SK-N-SH treated with all-trans-retinoic acid at 6 μM for 48 hours (cell line): ENCODE measurements at regions not wholly inside any gene's neighbourhood (a gene's known extent, or its start where the extent isn't known, plus 50 kb on each side); places are given as distances from the start of the nearest gene placed in this dataset.

Experiments used
- ATAC-seq: fragments of 200-7000 bp; cut with Tn5 transposase; 3 replicates; pipeline ENCODE4 v1.9.1; 2020; ENCODE audit warnings: mild to moderate bottlenecking, moderate library complexity
- ARNTL ChIP-seq: fragments of 450-650 bp; formaldehyde crosslinking; IDR thresholded peaks from 2 replicates; pipeline ENCODE4 v1.5.0; 2020; ENCODE audit warnings: low read depth, mild to moderate bottlenecking, moderate library complexity, borderline replicate concordance
- BACH2 ChIP-seq: fragments of 250-450 bp; sonication (Bioruptor Pico); IDR thresholded peaks from 2 replicates; pipeline ENCODE4 v1.9.0; 2021; ENCODE audit warnings: mild to moderate bottlenecking, borderline replicate concordance
- CREB5 ChIP-seq: fragments of 250-450 bp; sonication (Bioruptor Pico); IDR thresholded peaks from 2 replicates; pipeline ENCODE4 v1.5.1; 2020; ENCODE audit warnings: low read depth, mild to moderate bottlenecking, moderate library complexity
- ESRRG ChIP-seq: fragments of 250-450 bp; sonication (Bioruptor Pico); IDR thresholded peaks from 2 replicates; pipeline ENCODE4 v1.6.1; 2021; ENCODE audit warnings: mild to moderate bottlenecking
- GLIS3 ChIP-seq: fragments of 250-450 bp; sonication (Bioruptor Pico); IDR thresholded peaks from 2 replicates; pipeline ENCODE4 v1.5.0; 2020; ENCODE audit warnings: mild to moderate bottlenecking, moderate library complexity
- ISL1 ChIP-seq: fragments of 250-450 bp; sonication (Bioruptor Pico); IDR thresholded peaks from 2 replicates; pipeline ENCODE4 v2.1.2; 2022; ENCODE audit warnings: mild to moderate bottlenecking, moderate library complexity
- OSR1 ChIP-seq: fragments of 250-450 bp; sonication (Bioruptor Pico); IDR thresholded peaks from 2 replicates; pipeline ENCODE4 v1.8.0; 2022; ENCODE audit warnings: moderate library complexity, mild to moderate bottlenecking, inconsistent platforms
- PPARA ChIP-seq: fragments of 250-450 bp; sonication (Bioruptor Pico); IDR thresholded peaks from 2 replicates; pipeline ENCODE4 v1.5.0; 2020; ENCODE audit warnings: mild to moderate bottlenecking, borderline replicate concordance
- SNAI2 ChIP-seq: fragments of 250-450 bp; sonication (Bioruptor Pico); IDR thresholded peaks from 2 replicates; pipeline ENCODE4 v1.5.0; 2020; ENCODE audit warnings: mild to moderate bottlenecking, moderate library complexity
- TCF4 ChIP-seq: fragments of 250-450 bp; sonication (Bioruptor Pico); IDR thresholded peaks from 2 replicates; pipeline ENCODE4 v1.8.0; 2021; ENCODE audit warnings: mild to moderate bottlenecking, moderate library complexity, borderline replicate concordance
- TOX ChIP-seq: fragments of 250-450 bp; sonication (Bioruptor Pico); IDR thresholded peaks from 2 replicates; pipeline ENCODE4 v1.8.0; 2021; ENCODE audit warnings: mild to moderate bottlenecking, moderate library complexity, borderline replicate concordance
- ZFP3 ChIP-seq: fragments of 250-450 bp; sonication (Bioruptor Pico); IDR thresholded peaks from 2 replicates; pipeline ENCODE4 v1.5.0; 2020; ENCODE audit warnings: mild to moderate bottlenecking, moderate library complexity
- ZFP30 ChIP-seq: fragments of 450-650 bp; formaldehyde crosslinking; IDR thresholded peaks from 2 replicates; pipeline ENCODE4 v1.5.0; 2022; ENCODE audit warnings: mild to moderate bottlenecking, moderate library complexity
- ZNF565 ChIP-seq: fragments of 450-650 bp; formaldehyde crosslinking; conservative IDR thresholded peaks from 2 replicates; pipeline ENCODE4 v1.5.0; 2020; ENCODE audit warnings: low read depth, mild to moderate bottlenecking, moderate library complexity
- ZNF8 ChIP-seq: fragments of 450-650 bp; formaldehyde crosslinking; IDR thresholded peaks from 2 replicates; pipeline ENCODE4 v1.5.0; 2020; ENCODE audit warnings: mild to moderate bottlenecking, moderate library complexity
- TF ChIP-seq, protein P1 (sequence below): fragments of 250-450 bp; sonication (Bioruptor Pico); IDR thresholded peaks from 2 replicates; pipeline ENCODE4 v1.5.1; 2021; ENCODE audit warnings: mild to moderate bottlenecking, moderate library complexity
- TF ChIP-seq, protein P2 (sequence below): fragments of 250-450 bp; sonication (Bioruptor Pico); IDR thresholded peaks from 2 replicates; pipeline ENCODE4 v1.8.0; 2020; ENCODE audit warnings: mild to moderate bottlenecking, moderate library complexity, borderline replicate concordance
- TF ChIP-seq, protein P3 (sequence below): fragments of 250-450 bp; sonication (Bioruptor Pico); IDR thresholded peaks from 2 replicates; pipeline ENCODE4 v1.8.0; 2021; ENCODE audit warnings: low read depth, mild to moderate bottlenecking, moderate library complexity, borderline replicate concordance
- TF ChIP-seq, protein P4 (sequence below): fragments of 250-450 bp; sonication (Bioruptor Pico); IDR thresholded peaks from 2 replicates; pipeline ENCODE4 v1.5.0; 2020; ENCODE audit warnings: mild to moderate bottlenecking, moderate library complexity

DNA sequence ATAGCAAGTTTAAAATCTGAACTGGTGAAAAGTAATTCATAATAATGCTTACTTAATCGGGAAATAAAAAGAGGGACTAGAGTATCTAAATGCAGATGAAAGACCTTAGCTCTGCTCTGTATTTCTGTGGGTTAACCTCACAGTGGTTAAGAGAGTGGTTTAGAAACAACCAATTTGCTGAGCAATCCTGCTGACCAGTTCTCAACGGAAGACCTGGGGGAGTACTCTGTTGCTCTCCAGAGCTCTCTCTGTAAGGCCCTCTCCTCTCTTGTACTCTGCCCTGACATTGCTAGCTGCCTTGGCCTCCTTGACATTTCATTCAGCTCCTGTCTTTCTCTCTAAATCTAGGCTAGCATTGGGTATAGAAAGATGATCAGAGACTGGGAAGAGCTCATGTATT lies 1186.6 kb upstream of the SEMA6A start:
- TF ChIP-seq, protein P1, sequence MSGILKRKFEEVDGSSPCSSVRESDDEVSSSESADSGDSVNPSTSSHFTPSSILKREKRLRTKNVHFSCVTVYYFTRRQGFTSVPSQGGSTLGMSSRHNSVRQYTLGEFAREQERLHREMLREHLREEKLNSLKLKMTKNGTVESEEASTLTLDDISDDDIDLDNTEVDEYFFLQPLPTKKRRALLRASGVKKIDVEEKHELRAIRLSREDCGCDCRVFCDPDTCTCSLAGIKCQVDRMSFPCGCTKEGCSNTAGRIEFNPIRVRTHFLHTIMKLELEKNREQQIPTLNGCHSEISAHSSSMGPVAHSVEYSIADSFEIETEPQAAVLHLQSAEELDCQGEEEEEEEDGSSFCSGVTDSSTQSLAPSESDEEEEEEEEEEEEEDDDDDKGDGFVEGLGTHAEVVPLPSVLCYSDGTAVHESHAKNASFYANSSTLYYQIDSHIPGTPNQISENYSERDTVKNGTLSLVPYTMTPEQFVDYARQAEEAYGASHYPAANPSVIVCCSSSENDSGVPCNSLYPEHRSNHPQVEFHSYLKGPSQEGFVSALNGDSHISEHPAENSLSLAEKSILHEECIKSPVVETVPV (CRISPR knock-in tag): no peak
- no peak for TF ChIP-seq TOX (CRISPR knock-in tag)
- no peak for TF ChIP-seq SNAI2 (CRISPR knock-in tag)
- no peak for TF ChIP-seq ZFP3 (CRISPR knock-in tag)
- no peak for TF ChIP-seq PPARA (CRISPR knock-in tag)
- ATAC-seq: no peak

GRCh38 chr5:117759849-117760499 lies 1185.4 kb upstream of the SEMA6A start:
- TF ChIP-seq GLIS3 (CRISPR knock-in tag) (no peak), ARNTL (CRISPR knock-in tag) (no peak), BACH2 (CRISPR knock-in tag) (no peak), ZNF565 (no peak), ZNF8 (no peak), OSR1 (CRISPR knock-in tag) (no peak), SNAI2 (CRISPR knock-in tag) (no peak), ISL1 (CRISPR knock-in tag) (no peak)
- TF ChIP-seq, protein P1 (CRISPR knock-in tag): no peak
- TF ChIP-seq, protein P2, sequence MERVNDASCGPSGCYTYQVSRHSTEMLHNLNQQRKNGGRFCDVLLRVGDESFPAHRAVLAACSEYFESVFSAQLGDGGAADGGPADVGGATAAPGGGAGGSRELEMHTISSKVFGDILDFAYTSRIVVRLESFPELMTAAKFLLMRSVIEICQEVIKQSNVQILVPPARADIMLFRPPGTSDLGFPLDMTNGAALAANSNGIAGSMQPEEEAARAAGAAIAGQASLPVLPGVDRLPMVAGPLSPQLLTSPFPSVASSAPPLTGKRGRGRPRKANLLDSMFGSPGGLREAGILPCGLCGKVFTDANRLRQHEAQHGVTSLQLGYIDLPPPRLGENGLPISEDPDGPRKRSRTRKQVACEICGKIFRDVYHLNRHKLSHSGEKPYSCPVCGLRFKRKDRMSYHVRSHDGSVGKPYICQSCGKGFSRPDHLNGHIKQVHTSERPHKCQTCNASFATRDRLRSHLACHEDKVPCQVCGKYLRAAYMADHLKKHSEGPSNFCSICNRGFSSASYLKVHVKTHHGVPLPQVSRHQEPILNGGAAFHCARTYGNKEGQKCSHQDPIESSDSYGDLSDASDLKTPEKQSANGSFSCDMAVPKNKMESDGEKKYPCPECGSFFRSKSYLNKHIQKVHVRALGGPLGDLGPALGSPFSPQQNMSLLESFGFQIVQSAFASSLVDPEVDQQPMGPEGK (CRISPR knock-in tag): no peak
- TF ChIP-seq, protein P3, sequence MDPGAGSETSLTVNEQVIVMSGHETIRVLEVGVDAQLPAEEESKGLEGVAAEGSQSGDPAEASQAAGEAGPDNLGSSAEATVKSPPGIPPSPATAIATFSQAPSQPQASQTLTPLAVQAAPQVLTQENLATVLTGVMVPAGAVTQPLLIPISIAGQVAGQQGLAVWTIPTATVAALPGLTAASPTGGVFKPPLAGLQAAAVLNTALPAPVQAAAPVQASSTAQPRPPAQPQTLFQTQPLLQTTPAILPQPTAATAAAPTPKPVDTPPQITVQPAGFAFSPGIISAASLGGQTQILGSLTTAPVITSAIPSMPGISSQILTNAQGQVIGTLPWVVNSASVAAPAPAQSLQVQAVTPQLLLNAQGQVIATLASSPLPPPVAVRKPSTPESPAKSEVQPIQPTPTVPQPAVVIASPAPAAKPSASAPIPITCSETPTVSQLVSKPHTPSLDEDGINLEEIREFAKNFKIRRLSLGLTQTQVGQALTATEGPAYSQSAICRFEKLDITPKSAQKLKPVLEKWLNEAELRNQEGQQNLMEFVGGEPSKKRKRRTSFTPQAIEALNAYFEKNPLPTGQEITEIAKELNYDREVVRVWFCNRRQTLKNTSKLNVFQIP (CRISPR knock-in tag): no peak
- TF ChIP-seq, protein P4, sequence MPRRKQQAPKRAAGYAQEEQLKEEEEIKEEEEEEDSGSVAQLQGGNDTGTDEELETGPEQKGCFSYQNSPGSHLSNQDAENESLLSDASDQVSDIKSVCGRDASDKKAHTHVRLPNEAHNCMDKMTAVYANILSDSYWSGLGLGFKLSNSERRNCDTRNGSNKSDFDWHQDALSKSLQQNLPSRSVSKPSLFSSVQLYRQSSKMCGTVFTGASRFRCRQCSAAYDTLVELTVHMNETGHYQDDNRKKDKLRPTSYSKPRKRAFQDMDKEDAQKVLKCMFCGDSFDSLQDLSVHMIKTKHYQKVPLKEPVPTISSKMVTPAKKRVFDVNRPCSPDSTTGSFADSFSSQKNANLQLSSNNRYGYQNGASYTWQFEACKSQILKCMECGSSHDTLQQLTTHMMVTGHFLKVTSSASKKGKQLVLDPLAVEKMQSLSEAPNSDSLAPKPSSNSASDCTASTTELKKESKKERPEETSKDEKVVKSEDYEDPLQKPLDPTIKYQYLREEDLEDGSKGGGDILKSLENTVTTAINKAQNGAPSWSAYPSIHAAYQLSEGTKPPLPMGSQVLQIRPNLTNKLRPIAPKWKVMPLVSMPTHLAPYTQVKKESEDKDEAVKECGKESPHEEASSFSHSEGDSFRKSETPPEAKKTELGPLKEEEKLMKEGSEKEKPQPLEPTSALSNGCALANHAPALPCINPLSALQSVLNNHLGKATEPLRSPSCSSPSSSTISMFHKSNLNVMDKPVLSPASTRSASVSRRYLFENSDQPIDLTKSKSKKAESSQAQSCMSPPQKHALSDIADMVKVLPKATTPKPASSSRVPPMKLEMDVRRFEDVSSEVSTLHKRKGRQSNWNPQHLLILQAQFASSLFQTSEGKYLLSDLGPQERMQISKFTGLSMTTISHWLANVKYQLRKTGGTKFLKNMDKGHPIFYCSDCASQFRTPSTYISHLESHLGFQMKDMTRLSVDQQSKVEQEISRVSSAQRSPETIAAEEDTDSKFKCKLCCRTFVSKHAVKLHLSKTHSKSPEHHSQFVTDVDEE (CRISPR knock-in tag): no peak
- TF ChIP-seq, all 23 proteins: peak for 0
- ATAC-seq: no peak

DNA sequence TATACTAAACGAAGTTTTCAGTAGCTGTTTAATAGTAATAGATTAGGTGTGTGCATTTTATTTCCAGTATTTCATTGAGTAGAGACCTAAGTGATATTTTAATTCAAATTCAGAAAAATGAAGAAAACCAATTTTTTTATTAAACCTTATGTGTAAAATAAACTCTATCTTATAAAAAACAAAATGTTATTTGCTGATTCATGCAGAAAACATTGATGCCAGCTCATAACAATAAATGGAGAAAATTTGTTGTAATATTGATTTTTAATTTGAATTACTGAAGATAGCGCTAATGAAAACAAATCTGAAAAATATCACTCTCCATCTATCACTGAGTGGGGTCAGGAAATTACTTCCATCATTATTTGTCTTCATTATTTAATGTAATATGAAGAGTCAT lies 1177.8 kb upstream of the SEMA6A start:
- no peak for ATAC-seq
- TF ChIP-seq, protein P1 (CRISPR knock-in tag): no peak
- TF ChIP-seq, protein P3 (CRISPR knock-in tag): no peak
- TF ChIP-seq, protein P2 (CRISPR knock-in tag): no peak
- no peak for TF ChIP-seq CREB5 (CRISPR knock-in tag)
- TF ChIP-seq ZNF8: no peak
- no peak for TF ChIP-seq ZFP30 (CRISPR knock-in tag)
- TF ChIP-seq ESRRG (CRISPR knock-in tag): no peak
- no peak for TF ChIP-seq TCF4 (CRISPR knock-in tag)
- no peak for TF ChIP-seq ISL1 (CRISPR knock-in tag)
